Hepatocyte (in vitro differentiated cells): ENCODE measurements at regions not wholly inside any gene's neighbourhood (a gene's known extent, or its start where the extent isn't known, plus 50 kb on each side); places are given as distances from the start of the nearest gene placed in this dataset.

Experiments used
- CTCF ChIP-seq: fragments of 200-600 bp; sonication (generic); IDR thresholded peaks from 2 replicates; pipeline ENCODE4 v1.5.1; 2016; ENCODE audit warnings: antibody characterized with exemption, mild to moderate bottlenecking; ENCODE audit not compliant: poor library complexity
- EZH2 ChIP-seq: fragments of 200-600 bp; sonication (generic); IDR thresholded peaks from 2 replicates; pipeline ENCODE4 v1.6.1; 2016; ENCODE audit warnings: antibody characterized with exemption, mild to moderate bottlenecking, borderline replicate concordance
- EZH2phosphoT487 ChIP-seq: fragments of 200-600 bp; sonication (generic); IDR thresholded peaks from one replicate; pipeline ENCODE4 v1.6.1; 2018; ENCODE audit warnings: antibody characterized with exemption, mild to moderate bottlenecking, low read depth, moderate library complexity; ENCODE audit not compliant: unreplicated experiment, severe bottlenecking

GRCh38 chr7:32170838-32171237 lies 100.6 kb upstream of the PDE1C start:
- TF ChIP-seq CTCF (no peak), EZH2 (no peak), EZH2phosphoT487 (no peak)
